ENCODE measurements at regions not wholly inside any gene's neighbourhood (a gene's known extent, or its start where the extent isn't known, plus 50 kb on each side); places are given as distances from the start of the nearest gene placed in this dataset.

DNA sequence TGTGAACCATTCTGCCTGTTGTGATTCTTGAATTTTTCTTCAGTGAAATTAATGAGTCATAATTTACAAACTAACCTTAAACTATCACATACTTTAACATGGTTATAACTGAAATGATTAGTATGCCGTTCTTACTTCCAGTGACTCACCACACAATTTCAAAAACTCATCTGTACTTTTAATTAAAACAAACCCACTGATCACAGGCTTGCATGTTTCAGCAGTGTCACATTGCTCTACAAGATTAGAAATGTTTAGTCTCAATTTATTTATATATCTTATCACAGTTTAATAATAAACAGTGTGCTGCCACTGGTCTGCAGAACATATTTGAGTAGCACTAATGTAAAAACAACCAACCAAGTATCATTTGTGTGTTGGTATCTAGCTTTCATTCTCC, 2227.9 kb upstream of the PCDH20 start:
- TF ChIP-seq CTCF (IDR thresholded peaks at IDR 0.05) = no peak
- no peak for TF ChIP-seq POLR2A (IDR thresholded peaks at IDR 0.05)
